Activated CD8-positive, alpha-beta T cell treated with anti-CD3 and anti-CD28 coated beads for 36 hours (primary cell): ENCODE measurements at regions not wholly inside any gene's neighbourhood (a gene's known extent, or its start where the extent isn't known, plus 50 kb on each side); places are given as distances from the start of the nearest gene placed in this dataset.
"Not testable (repeated sequence)": the region's sequence is repeated elsewhere in the genome, so short reads cannot be mapped to it uniquely, and the experiment has no call there.

Experiments used
- ATAC-seq: fragments of 200-7000 bp; cut with Tn5 transposase; one replicate; pipeline ENCODE4 v1.10.0; 2021; ENCODE audit warnings: mild to moderate bottlenecking, moderate library complexity
- CTCF ChIA-PET: fragments of 350-600 bp; sonication (Branson Sonifier 250); formaldehyde crosslinking; loops from one replicate; lab custom pipeline; 2021; ENCODE audit warnings: antibody characterized with exemption; lab: Charles Lee
- POLR2A ChIA-PET: fragments of 350-600 bp; sonication (Branson Sonifier 250); formaldehyde crosslinking; loops from one replicate; lab custom pipeline; 2021; ENCODE audit warnings: antibody characterized with exemption; lab: Charles Lee
- DNase-seq: peaks from one replicate; pipeline ENCODE4 v3.0.0-alpha.2; 2020
- H3K27ac Mint-ChIP-seq: one replicate; pipeline ENCODE4 v1.8.0; 2021; ENCODE audit warnings: mild to moderate bottlenecking, mixed read lengths
- H3K27me3 Mint-ChIP-seq: one replicate; pipeline ENCODE4 v1.8.0; 2021; ENCODE audit warnings: mixed read lengths
- H3K36me3 Mint-ChIP-seq: one replicate; pipeline ENCODE4 v1.8.0; 2021; ENCODE audit warnings: low read depth, mixed read lengths
- H3K4me1 Mint-ChIP-seq: one replicate; pipeline ENCODE4 v1.8.0; 2021; ENCODE audit warnings: low read depth, mixed read lengths
- H3K4me3 Mint-ChIP-seq: one replicate; pipeline ENCODE4 v1.8.0; 2021; ENCODE audit warnings: mild to moderate bottlenecking, moderate library complexity, mixed read lengths
- H3K9me3 Mint-ChIP-seq: one replicate; pipeline ENCODE4 v1.8.0; 2021; ENCODE audit warnings: mixed read lengths
- intact Hi-C: fragments of 100-400 bp; cut with micrococcal nuclease; formaldehyde crosslinking; loops from one replicate; pipeline ENCODE4 v1.10.0; 2022

DNA sequence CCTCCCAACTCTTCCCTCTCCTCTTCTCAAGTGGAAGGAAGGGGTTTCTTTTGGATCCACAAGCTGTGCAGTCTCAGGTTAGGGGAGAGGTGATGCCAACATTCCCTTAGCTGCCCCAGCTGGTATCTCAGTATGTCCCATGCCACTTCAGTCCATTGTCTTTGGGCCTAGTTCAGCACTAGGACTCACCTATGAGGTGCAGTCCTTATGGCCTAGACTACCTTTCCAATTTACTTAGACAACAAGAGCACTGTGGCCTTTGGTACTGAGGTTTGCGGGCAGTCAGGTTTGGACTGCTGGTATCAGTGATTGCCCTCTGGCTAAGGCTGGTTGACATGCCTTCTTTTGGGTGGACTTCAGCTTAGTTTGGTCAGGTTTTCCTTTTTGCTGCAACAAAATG lies 159.9 kb downstream of the POTEH start:
- H3K27ac Mint-ChIP-seq, H3K36me3 Mint-ChIP-seq, ATAC-seq, H3K4me1 Mint-ChIP-seq, intact Hi-C loops, H3K4me3 Mint-ChIP-seq, H3K9me3 Mint-ChIP-seq, POLR2A ChIA-PET, DNase-seq, CTCF ChIA-PET, H3K27me3 Mint-ChIP-seq: not testable (repeated sequence)

DNA sequence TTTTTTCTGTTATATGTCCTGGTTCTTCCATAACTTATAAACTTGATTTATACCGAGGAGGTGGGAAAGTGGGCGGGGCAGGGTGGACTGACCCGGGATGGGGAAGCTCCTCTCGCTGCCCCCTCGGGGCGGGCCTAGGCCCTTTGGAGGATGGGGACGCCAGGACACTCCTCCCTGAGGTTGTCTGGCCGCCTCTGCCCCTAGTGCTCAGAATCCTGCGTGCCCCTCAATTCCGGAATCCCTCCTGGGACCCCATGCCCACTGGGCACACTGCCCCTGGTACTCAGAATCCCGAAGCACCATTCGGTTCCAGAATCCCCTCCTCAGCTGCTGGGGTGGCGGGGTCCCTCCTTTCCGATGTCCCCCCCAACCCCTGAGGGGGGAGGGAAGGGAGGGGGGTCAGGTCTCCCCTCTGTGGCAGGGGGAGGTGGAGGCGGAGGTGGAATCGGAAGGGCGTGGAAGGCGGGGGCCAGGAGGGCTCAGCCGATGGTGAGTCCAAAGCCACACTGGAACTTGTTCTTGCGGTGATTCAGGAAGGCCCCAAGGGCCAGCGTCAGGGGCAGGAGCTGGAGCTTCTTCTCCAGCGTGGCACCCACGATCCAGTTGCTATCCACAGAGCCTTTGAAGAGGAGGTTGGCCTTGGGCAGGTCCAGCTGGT lies 164.0 kb downstream of the POTEH start:
- intact Hi-C loops, H3K4me3 Mint-ChIP-seq, H3K27ac Mint-ChIP-seq, H3K36me3 Mint-ChIP-seq, POLR2A ChIA-PET, DNase-seq, H3K9me3 Mint-ChIP-seq, CTCF ChIA-PET, ATAC-seq, H3K27me3 Mint-ChIP-seq, H3K4me1 Mint-ChIP-seq: not testable (repeated sequence)

DNA sequence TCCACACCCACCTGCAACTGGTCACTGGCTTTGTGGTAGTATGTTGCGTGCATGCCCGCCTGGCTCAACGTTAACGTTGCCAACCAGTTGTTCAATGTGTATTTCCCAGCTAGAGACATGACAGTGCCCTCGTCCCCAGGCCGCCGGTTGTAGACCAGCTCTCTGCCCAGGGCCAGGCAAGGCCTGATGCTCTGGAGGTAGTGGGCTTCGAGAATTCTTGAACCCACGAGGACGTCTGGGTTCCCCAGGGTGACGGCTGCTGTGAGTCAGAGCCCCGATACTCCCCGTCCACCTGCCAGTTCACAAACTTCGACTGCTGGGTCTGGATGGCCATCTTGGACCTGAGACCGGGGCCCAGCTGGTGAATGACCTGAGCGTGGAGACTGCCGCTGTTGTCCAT lies 164.6 kb downstream of the POTEH start:
- DNase-seq, CTCF ChIA-PET, H3K4me3 Mint-ChIP-seq: not testable (repeated sequence)

DNA sequence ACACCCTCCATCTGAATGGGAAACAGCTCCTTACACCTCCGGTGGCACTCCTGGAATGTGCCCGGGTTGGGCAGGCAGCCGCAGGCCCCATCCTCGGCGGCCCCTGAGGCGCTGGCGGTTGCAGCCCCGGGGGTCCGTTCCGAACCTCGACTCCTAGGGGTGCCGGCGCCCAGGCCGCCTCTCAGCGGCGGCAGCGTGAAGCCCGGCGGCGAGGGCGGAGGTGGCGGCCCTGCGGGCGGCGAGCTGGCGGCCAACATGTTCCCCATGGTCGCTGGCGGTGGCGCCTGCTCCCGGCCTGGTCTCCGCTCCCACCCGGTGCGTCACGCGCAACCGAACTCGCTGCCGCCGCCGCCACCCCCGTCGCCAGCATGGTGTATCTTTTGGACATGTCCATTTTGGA lies 165.2 kb downstream of the POTEH start:
- H3K27ac Mint-ChIP-seq, H3K9me3 Mint-ChIP-seq, H3K4me1 Mint-ChIP-seq, H3K36me3 Mint-ChIP-seq, ATAC-seq, H3K4me3 Mint-ChIP-seq, DNase-seq, H3K27me3 Mint-ChIP-seq, POLR2A ChIA-PET, CTCF ChIA-PET, intact Hi-C loops: not testable (repeated sequence)

More for the DNA sequence above, 164.6 kb downstream of the POTEH start:
- intact Hi-C loops, H3K36me3 Mint-ChIP-seq, H3K27me3 Mint-ChIP-seq, ATAC-seq, POLR2A ChIA-PET, H3K4me1 Mint-ChIP-seq, H3K9me3 Mint-ChIP-seq, H3K27ac Mint-ChIP-seq: not testable (repeated sequence)

DNA sequence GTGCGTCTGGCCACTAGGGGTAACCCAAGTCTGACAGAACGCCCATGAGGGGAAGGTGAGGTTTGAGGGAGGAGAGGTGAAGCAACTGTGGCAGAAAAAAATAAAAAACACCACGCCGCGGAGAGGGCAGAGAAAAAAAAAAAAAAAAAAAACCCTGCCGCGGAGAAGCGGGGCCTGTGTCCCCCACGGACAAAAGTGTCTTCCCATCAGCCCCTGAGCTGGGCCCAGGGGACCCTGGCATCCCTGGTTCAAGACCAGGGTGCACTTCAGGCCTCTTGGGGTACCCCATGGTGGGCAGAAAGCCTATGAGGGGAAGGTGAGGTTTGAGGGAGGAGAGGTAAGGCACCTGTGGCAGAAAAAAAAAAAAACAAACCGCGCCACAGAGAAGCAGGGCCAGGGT lies 191.1 kb downstream of the POTEH start:
- H3K9me3 Mint-ChIP-seq, H3K27ac Mint-ChIP-seq, H3K4me3 Mint-ChIP-seq, intact Hi-C loops, POLR2A ChIA-PET, H3K36me3 Mint-ChIP-seq, H3K4me1 Mint-ChIP-seq, ATAC-seq, DNase-seq, H3K27me3 Mint-ChIP-seq, CTCF ChIA-PET: not testable (repeated sequence)

DNA sequence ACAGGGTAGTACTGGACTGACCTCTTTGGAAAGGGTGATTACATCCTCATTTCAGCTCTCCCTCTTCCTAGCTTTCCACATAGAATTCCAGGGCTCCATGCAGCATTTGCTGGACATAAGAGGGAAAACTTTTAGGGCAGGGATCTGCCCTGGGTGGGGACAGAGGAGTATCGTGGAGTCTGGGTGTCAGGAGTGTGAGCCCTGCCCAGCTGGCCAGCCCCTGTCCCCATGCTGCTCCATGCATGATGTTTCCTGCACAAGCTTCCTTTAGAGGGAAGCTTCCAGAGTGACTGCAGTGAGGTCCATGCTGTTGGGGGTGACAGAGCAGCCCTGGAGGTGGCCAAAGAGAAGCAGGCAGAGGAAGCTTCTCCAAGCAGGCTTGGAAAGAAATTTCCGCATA lies 214.5 kb downstream of the POTEH start:
- H3K4me1 Mint-ChIP-seq, H3K27me3 Mint-ChIP-seq, ATAC-seq, H3K4me3 Mint-ChIP-seq, H3K9me3 Mint-ChIP-seq, H3K27ac Mint-ChIP-seq, H3K36me3 Mint-ChIP-seq, DNase-seq, intact Hi-C loops, POLR2A ChIA-PET, CTCF ChIA-PET: not testable (repeated sequence)

DNA sequence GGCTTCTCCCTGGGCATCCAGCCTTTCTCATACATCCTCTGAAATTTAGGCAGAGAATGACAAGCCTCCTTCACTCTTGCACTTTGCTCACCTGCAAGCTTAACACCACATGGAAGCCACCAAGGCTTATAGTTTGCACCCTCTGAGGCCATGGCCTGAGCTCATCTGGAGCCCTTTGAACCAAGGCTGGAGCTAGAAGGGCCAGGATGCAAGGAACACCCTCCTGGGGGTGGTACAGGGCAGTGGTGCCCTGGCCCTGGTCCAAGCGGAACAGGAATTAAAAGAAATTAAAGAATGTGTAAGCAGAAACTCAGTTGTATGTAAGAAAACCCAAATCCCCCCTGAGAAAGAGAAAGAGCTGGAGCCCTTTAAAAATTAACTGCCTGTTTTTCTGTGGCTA lies 221.9 kb downstream of the POTEH start:
- intact Hi-C loops, H3K4me3 Mint-ChIP-seq, ATAC-seq, H3K27ac Mint-ChIP-seq, CTCF ChIA-PET, H3K9me3 Mint-ChIP-seq, H3K36me3 Mint-ChIP-seq, H3K27me3 Mint-ChIP-seq, DNase-seq, H3K4me1 Mint-ChIP-seq, POLR2A ChIA-PET: not testable (repeated sequence)

DNA sequence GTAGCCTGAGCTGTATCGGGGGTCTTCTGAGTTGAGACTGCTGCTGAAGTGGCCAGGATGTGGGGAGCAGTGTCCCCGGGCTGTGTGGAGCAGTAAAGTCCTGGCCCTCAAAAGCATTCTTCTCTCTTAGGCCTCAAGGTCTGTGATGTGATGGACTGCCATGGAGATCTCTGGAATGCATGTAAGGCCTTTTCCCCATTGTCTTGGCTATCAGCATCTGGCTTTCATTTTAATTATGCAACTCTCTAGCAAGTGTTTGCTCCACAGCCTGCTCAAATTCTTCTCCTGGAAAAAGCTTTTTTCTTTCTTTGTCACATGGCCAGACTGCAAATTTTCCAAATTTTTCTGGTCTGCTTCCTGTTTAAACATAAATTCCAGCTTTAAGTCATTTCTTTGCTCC lies 229.3 kb downstream of the POTEH start:
- DNase-seq, POLR2A ChIA-PET, H3K4me3 Mint-ChIP-seq, CTCF ChIA-PET, ATAC-seq, intact Hi-C loops, H3K36me3 Mint-ChIP-seq, H3K27ac Mint-ChIP-seq, H3K4me1 Mint-ChIP-seq, H3K27me3 Mint-ChIP-seq, H3K9me3 Mint-ChIP-seq: not testable (repeated sequence)

DNA sequence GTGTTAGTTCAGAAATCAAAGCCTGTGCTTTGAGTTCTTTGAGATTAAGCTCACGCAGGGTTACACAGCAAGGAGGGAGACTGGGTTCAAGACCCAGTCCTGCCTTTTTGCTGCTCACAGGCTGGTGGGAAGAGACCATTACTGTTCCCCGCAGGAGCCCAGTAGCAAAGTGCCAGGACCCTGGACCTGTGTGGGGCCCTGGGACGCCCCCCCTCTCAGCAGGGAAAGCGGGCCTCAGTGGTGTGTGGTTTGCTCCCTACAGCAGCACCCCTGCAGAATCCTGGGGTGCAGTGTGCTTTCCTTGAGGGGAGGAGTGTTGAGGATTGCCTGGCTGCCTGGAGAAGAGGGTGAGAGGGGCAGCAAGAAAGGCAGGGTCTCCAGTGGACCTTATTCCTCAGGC lies 231.1 kb downstream of the POTEH start:
- intact Hi-C loops, H3K36me3 Mint-ChIP-seq, H3K27me3 Mint-ChIP-seq, H3K4me3 Mint-ChIP-seq, H3K9me3 Mint-ChIP-seq, ATAC-seq, DNase-seq, H3K4me1 Mint-ChIP-seq, H3K27ac Mint-ChIP-seq, POLR2A ChIA-PET, CTCF ChIA-PET: not testable (repeated sequence)

DNA sequence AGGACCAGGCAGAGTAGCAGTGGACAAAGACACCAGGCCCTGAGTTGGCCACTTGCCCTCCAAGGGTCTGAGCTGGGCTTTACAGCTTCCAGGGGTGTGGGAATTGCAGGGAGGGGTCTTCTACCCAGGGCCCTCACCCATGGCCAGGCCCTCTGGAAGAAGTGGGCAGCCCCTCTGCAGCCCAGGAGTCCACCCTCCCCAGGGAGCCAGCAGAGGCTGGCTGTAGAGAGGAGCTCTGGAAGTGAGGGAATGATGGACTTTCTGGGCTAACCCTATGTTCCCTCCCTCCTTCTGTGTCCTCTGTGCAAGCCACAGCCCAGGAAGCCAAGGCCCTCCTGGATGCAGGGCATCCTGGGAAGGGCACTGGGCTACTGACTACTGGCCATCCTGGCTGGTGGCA lies 232.3 kb downstream of the POTEH start:
- intact Hi-C loops, H3K9me3 Mint-ChIP-seq, DNase-seq, H3K27me3 Mint-ChIP-seq, H3K4me3 Mint-ChIP-seq, H3K4me1 Mint-ChIP-seq, CTCF ChIA-PET, H3K36me3 Mint-ChIP-seq, H3K27ac Mint-ChIP-seq, POLR2A ChIA-PET, ATAC-seq: not testable (repeated sequence)

DNA sequence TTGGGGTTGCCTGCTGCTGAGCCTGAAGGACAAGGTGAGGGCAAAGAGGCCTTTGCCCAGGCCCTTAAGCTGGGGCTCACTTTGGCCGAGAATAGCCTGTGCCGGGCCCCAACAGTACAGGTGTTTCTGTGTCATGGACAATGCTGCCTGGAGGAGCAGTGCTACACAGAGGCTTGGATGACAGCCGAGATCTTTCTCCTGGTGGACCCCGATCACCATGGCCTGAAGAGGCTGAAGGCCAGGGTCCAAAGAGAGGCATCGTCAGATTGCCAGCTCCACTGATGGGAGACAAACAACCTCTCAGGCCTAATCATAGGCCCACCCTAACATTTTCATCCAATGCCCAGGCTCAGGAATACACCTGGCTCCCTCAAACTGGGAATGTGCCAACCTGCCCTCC lies 232.8 kb downstream of the POTEH start:
- POLR2A ChIA-PET, H3K9me3 Mint-ChIP-seq, DNase-seq: not testable (repeated sequence)

DNA sequence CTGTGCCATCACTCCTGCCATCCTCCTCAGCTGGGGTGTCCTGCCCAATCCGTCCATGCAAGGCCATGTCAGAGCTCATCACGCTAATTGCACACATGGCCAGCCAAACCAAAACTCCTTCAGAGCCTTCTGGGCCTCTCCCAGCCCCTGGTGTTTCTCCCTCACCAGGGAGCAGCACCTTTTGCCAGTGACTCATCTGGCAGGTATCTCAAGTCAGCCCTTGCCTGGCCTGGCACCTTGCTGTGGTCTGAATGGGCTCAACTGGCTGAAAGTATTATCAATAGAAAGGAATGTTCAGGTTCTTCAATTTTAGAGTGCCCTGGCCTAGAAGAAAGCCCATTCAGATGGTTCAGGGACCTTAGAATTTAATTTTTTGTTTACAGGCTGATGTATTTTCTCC lies 235.0 kb downstream of the POTEH start:
- H3K27ac Mint-ChIP-seq, DNase-seq, H3K27me3 Mint-ChIP-seq, ATAC-seq, intact Hi-C loops, POLR2A ChIA-PET, H3K4me1 Mint-ChIP-seq, H3K4me3 Mint-ChIP-seq, CTCF ChIA-PET, H3K36me3 Mint-ChIP-seq, H3K9me3 Mint-ChIP-seq: not testable (repeated sequence)

More for the DNA sequence above, 232.8 kb downstream of the POTEH start:
- H3K4me3 Mint-ChIP-seq, H3K27me3 Mint-ChIP-seq, H3K36me3 Mint-ChIP-seq, intact Hi-C loops, H3K4me1 Mint-ChIP-seq, H3K27ac Mint-ChIP-seq, CTCF ChIA-PET, ATAC-seq: not testable (repeated sequence)
